VCaP (cell line): ENCODE measurements at regions not wholly inside any gene's neighbourhood (a gene's known extent, or its start where the extent isn't known, plus 50 kb on each side); places are given as distances from the start of the nearest gene placed in this dataset.
A peak's percentile ranks its signal among the peaks of the same experiment; 100 is the strongest.

Source experiments
- H3K27ac ChIP-seq: fragments of 450-650 bp; 2 replicates; pipeline ENCODE4 v1.5.1; 2017
- TF ChIP-seq, protein P1 (sequence below): fragments of 450-650 bp; conservative IDR thresholded peaks from 2 replicates; pipeline ENCODE4 v1.5.1; 2017; ENCODE audit warnings: mild to moderate bottlenecking, moderate library complexity

DNA sequence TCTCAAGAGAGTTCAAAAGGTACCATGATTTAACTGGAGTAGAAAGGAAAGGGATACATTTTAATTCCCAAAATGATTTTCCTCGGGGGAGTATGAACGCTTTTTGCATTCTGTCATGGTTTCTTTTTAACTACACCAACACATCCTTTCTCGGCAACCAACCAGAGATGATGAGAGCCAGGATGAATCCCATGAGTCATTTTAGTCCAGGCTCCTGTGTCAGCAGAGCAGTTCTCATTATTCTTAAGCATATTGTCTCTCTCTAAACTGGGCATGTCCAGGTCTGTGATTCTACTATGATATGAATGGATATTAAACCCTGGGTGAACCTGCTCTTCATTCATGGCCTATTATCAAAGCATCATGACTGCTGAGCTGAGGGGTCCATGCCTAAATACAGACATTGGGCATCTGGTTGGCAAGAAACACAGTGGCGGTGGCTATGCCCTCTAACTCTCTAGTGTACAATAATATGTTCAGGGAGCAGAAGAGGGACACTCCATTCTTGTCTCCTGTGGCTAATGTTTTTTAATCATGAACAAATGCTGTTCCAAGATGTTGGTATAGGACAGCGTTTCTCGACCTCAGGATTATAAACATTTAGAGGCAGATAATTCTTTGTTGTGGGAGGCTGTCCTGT is 124.3 kb upstream of the ESRRG start:
- TF ChIP-seq, protein P1, sequence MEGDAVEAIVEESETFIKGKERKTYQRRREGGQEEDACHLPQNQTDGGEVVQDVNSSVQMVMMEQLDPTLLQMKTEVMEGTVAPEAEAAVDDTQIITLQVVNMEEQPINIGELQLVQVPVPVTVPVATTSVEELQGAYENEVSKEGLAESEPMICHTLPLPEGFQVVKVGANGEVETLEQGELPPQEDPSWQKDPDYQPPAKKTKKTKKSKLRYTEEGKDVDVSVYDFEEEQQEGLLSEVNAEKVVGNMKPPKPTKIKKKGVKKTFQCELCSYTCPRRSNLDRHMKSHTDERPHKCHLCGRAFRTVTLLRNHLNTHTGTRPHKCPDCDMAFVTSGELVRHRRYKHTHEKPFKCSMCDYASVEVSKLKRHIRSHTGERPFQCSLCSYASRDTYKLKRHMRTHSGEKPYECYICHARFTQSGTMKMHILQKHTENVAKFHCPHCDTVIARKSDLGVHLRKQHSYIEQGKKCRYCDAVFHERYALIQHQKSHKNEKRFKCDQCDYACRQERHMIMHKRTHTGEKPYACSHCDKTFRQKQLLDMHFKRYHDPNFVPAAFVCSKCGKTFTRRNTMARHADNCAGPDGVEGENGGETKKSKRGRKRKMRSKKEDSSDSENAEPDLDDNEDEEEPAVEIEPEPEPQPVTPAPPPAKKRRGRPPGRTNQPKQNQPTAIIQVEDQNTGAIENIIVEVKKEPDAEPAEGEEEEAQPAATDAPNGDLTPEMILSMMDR, result no peak
- no peak overlapping the region for H3K27ac ChIP-seq

DNA sequence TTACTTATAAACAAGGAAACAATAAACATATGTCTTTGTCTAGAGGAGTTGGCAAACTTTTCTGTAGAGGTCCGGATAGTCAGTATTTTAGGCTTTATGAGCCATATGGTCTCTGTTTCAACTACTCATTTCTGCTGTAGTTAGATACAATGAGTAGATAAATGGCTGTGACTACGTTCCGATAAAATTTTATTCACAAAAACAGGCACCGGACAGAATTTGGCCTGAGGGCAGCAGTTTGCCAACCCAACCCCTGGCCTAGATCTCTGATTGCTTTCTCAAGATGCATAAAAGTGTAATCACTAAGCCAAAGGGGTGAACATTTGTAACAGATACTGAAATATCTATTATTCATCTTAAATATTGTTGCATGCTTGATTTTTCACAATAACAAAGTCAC is 123.1 kb upstream of the ESRRG start:
- TF ChIP-seq, protein P1, result no peak
- H3K27ac ChIP-seq, result no peak overlapping the region

DNA sequence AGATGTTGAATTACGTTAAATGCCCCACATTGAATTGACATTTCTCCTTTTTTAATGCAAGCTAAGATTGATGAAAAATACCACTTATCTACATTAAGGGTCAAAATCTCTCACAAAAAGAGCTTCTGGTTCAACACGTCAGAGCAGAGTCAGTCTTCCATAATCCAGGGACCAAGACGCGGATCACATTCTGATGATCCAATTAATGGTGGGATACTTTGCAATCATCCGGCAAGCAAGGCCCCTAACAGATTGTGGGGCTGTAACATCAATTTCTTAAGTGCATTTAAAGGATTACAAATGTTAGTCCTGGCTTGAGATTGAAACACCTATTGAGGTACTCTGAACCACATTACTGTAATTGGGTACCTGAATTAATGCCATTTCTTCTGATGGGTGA is 120.2 kb upstream of the ESRRG start:
- no peak overlapping the region for H3K27ac ChIP-seq
- TF ChIP-seq, protein P1, result no peak

DNA sequence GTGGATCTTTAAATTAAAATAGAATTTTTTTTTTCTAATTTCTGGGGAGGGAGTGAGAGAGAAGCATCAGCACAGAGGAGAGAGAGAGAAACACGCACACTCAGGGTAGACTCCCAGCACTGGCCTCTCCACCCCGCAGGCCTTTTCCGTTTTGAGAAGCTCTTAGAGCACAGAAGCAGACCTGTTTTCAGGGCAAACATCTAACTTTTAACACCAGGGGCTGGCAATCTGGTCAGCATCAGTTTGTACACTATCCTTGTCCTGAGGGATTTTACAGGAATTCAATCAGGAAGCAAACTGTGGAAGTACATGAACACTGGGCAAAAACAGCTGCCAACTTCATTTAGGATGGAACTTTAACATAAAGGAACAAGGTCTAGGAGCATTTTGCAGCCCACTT is 117.9 kb upstream of the ESRRG start:
- TF ChIP-seq, protein P1, result no peak

DNA sequence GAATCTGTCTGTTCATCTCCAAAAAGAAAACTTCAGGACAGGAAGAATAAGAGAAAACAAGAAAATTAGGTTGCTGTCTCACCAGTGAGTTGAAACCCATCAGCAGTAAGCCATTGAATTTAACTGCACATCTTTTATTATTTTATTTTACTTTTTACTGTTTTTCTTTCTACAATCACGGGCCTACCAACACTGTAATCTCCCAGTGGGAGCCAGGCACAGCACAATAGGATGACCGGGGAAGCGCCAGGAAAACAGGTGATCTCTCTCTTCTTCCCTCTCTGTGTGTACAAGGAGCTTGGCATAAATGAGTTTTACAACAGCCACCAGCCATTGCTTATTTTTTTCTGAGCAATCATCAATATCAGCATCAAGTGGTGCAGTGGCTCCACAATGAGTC is 113.1 kb upstream of the ESRRG start:
- no peak overlapping the region for H3K27ac ChIP-seq
- TF ChIP-seq, protein P1, result no peak

More for the DNA sequence above, 117.9 kb upstream of the ESRRG start:
- H3K27ac ChIP-seq, result no peak overlapping the region

DNA sequence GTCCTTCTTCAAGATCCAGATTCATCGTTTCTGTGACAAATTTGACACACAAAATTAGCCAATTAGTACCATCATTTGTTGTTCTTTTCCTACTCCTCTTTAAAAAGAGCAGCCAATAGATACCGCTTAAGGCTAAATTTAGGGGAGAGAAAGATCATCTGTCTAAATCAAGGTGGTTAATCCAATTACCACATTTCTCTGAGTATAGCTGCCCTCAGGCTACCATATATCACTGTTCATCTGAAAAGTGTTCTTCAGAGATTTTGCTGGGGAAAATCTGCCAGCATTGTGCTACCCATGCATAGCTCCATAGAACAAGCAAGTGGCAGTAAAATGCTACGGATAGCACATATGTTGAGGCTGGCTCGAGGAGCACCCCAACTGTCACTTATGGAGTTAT is 110.3 kb upstream of the ESRRG start:
- H3K27ac ChIP-seq, result no peak overlapping the region
- TF ChIP-seq, protein P1, result no peak

DNA sequence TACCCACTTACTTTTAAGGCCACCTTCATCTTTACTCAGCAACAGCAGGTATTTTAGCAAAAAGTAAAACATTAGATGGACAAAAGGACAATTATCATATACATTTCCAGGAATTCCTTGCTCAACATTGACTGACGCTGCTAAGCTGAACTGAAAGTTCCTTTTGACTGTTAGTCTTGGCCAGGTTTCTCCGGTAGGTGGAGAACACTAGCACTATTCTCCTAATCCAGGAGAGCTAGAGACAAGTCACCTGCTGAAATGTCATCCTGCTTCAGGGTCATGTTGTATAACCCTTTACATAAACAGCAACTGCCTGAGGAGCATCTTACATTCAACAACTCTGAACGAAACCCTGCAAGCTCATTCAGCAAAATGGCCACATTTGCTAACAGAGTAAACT is 109.0 kb upstream of the ESRRG start:
- TF ChIP-seq, protein P1, result 0 out of 2 replicates have a peak, but pooled peaks have one; percentile 5
- no peak overlapping the region for H3K27ac ChIP-seq
